Stimulated activated effector memory CD8-positive, alpha-beta T cell treated with anti-CD3 and anti-CD28 coated beads, Interleukin-12 subunit alpha, Interleukin-12 subunit beta, amount 100 ng/mL, for 72 hours (primary cell): ENCODE measurements at regions not wholly inside any gene's neighbourhood (a gene's known extent, or its start where the extent isn't known, plus 50 kb on each side); places are given as distances from the start of the nearest gene placed in this dataset.

Experiments
- ATAC-seq: fragments of 150-1000 bp; cut with Tn5 transposase; 2 replicates; pipeline ENCODE4 v1.10.0; 2021
- DNase-seq, 2 donors: peaks; one replicate each; pipeline ENCODE4 v3.0.0; 2021 to 2022; ENCODE audit warnings: low spot score in 2 of 2
- H3K27ac Mint-ChIP-seq: one replicate; pipeline ENCODE4 v1.8.0; 2022; ENCODE audit warnings: mild to moderate bottlenecking, mixed read lengths
- H3K36me3 Mint-ChIP-seq: one replicate; pipeline ENCODE4 v1.8.0; 2022; ENCODE audit warnings: mild to moderate bottlenecking, mixed read lengths
- H3K4me1 Mint-ChIP-seq: one replicate; pipeline ENCODE4 v1.8.0; 2022; ENCODE audit warnings: mixed read lengths
- H3K4me3 Mint-ChIP-seq: one replicate; pipeline ENCODE4 v1.8.0; 2022; ENCODE audit warnings: mild to moderate bottlenecking, mixed read lengths
- H3K9me3 Mint-ChIP-seq: one replicate; pipeline ENCODE4 v1.8.0; 2022; ENCODE audit warnings: mixed read lengths

DNA sequence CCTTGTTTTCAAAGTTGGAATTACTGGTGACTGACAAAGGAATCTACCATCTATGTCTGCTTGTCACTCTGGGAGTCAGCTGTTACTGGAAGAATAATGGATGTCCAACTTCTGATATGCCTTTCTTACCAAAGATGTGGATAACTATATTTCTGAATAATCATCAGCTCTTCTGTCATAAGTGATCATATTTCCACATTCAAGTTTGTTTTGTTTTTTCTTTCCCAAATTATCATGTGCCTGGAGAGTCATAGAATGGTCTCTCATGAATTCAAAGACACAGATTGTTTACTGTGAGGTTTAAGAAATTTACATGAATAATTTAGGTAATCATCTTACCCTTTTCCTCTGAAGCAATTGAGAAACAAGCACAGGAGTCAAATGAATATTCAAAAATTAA lies 986.7 kb upstream of the CDH2 start:
- Mint-ChIP-seq H3K27ac (no peak overlapping the region), H3K4me1 (no peaks in the 10 kb centered on the region), H3K4me3 (no peak overlapping the region), H3K9me3 (peaks cover 15% of the 10 kb centered on the region), H3K36me3 (no peaks in the 10 kb centered on the region)
- ATAC-seq, result no peak
- no peak for DNase-seq

DNA sequence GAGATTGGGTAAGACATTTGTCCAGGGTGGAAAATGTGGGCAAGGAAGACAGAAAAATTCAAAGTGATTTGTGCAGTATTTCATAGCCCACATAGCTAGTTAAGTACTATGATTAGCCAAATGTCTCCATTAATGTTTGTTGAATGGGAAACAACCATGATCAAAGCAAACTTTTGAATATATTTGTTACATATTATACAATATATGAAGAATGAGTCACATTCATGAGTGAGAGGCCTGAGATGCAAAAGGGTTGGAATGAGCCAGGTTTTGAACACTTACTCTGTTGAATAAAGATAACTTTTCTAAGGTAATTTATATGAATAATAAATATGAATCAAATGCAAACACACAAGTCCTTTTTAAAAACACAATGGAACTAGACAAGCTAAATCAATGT lies 984.5 kb upstream of the CDH2 start:
- H3K4me3 Mint-ChIP-seq, result no peak overlapping the region
- H3K27ac Mint-ChIP-seq, result no peak overlapping the region
- no peak for ATAC-seq
- no peak for DNase-seq
- H3K4me1 Mint-ChIP-seq, result no peaks in the 10 kb centered on the region
- H3K36me3 Mint-ChIP-seq, result no peaks in the 10 kb centered on the region
- H3K9me3 Mint-ChIP-seq, result peaks cover 25% of the 10 kb centered on the region

GRCh38 chr18:29160170-29160569 lies 983.2 kb upstream of the CDH2 start:
- Mint-ChIP-seq H3K27ac (no peak overlapping the region), H3K4me1 (no peaks in the 10 kb centered on the region), H3K36me3 (no peaks in the 10 kb centered on the region), H3K4me3 (no peak overlapping the region), H3K9me3 (peaks cover 20% of the 10 kb centered on the region)
- DNase-seq (no peak), ATAC-seq (no peak)

GRCh38 chr18:29157905-29158304 lies 981.0 kb upstream of the CDH2 start:
- H3K36me3 Mint-ChIP-seq, result no peaks in the 10 kb centered on the region
- DNase-seq, result no peak
- H3K27ac Mint-ChIP-seq, result no peak overlapping the region
- H3K4me3 Mint-ChIP-seq, result no peak overlapping the region
- no peak for ATAC-seq
- H3K9me3 Mint-ChIP-seq, result peaks cover 21% of the 10 kb centered on the region
- no peaks in the 10 kb centered on the region for H3K4me1 Mint-ChIP-seq

- Mint-ChIP-seq H3K9me3 (peaks cover 19% of the 10 kb centered on the region), H3K27ac (no peak overlapping the region), H3K4me1 (no peaks in the 10 kb centered on the region), H3K4me3 (no peak overlapping the region), H3K36me3 (no peaks in the 10 kb centered on the region)
- no peak for DNase-seq
- no peak for ATAC-seq
Observed at GRCh38 chr18:29157057-29157780, 980.3 kb upstream of the CDH2 start.

DNA sequence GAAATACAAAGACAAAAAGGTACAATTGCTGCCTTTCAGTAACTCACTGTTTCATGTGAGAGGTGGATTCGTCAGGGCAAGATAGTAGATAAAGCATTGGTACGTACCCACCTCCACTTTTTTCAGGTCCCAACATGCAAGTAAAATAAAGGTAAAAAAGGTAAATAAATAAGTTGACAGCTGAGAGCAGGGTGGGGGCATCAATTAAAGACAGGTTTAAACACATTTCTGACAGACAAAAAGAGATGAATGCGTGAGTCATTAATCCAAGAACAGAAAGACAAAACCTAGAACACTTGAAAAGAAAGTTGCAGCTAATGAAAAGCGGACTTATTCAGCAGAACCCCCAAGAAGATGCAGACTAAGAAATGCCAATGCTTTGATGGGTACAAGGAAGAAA lies 979.6 kb upstream of the CDH2 start:
- Mint-ChIP-seq H3K9me3 (peaks cover 18% of the 10 kb centered on the region), H3K36me3 (no peaks in the 10 kb centered on the region), H3K4me3 (no peak overlapping the region), H3K4me1 (no peaks in the 10 kb centered on the region), H3K27ac (no peak overlapping the region)
- ATAC-seq (no peak), DNase-seq (no peak)

GRCh38 chr18:29154758-29155725 lies 978.1 kb upstream of the CDH2 start:
- H3K4me1 Mint-ChIP-seq, result no peaks in the 10 kb centered on the region

DNA sequence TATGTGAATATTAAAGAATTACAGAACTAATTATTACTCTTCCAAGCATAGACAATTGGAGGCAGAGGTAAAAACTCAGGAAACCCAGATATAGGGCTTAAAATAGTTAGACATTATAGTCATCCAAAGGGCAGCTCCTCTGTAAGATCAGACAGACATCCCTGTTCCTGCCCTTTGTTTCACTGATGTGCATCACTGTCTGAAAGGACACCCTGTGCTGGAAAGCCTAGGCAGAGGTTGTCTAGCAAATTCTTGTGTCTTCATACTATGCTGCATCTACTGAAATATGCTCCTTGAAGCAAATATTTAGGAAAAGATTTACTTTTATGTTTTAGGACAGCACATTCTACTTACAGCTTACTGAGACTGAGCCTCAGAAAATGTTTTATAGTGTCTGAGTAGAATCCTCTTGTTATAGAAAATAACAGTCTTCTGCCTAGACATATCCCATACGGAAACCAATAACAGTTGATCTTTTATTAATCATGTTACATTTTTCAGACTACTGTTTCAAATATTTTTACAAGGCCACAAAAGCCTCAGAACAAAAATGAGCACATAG lies 977.3 kb upstream of the CDH2 start:
- no peak for ATAC-seq
- H3K36me3 Mint-ChIP-seq, result no peaks in the 10 kb centered on the region
- no peak overlapping the region for H3K4me3 Mint-ChIP-seq
- no peaks in the 10 kb centered on the region for H3K4me1 Mint-ChIP-seq
- peaks cover 14% of the 10 kb centered on the region for H3K9me3 Mint-ChIP-seq
- no peak overlapping the region for H3K27ac Mint-ChIP-seq
- no peak for DNase-seq

More at GRCh38 chr18:29154758-29155725, 978.1 kb upstream of the CDH2 start:
- peaks cover 14% of the 10 kb centered on the region for H3K9me3 Mint-ChIP-seq
- H3K36me3 Mint-ChIP-seq, result no peaks in the 10 kb centered on the region
- ATAC-seq, result no peak
- no peak for DNase-seq
- no peak overlapping the region for H3K4me3 Mint-ChIP-seq
- H3K27ac Mint-ChIP-seq, result no peak overlapping the region

GRCh38 chr18:29153091-29153490 lies 976.2 kb upstream of the CDH2 start:
- Mint-ChIP-seq H3K27ac (no peak overlapping the region), H3K4me3 (no peak overlapping the region), H3K9me3 (peaks cover 15% of the 10 kb centered on the region), H3K4me1 (no peaks in the 10 kb centered on the region), H3K36me3 (no peaks in the 10 kb centered on the region)
- ATAC-seq (no peak), DNase-seq (no peak)

DNA sequence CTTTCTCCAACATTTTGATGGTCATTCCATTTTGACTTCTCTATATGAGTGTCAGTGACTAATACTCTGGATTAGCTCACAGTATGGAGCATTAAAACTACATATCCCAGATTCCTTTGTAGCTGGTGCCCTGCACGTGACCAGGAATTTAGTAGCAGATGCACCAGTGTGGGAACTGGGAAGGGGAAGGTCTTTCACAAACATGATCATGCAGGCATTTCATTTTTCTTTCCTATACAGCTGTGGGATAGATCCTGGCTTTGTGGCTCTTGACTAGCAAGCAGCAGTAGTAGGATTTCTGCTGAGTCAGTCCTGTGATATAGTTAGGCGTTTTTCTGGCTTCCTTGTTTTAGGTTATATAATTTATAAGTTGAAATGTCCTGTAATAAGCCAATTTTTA lies 971.0 kb upstream of the CDH2 start:
- Mint-ChIP-seq H3K4me1 (no peaks in the 10 kb centered on the region), H3K27ac (no peak overlapping the region), H3K9me3 (peaks cover 18% of the 10 kb centered on the region), H3K4me3 (no peak overlapping the region), H3K36me3 (no peaks in the 10 kb centered on the region)
- ATAC-seq, result no peak
- DNase-seq, result no peak

- H3K4me3 Mint-ChIP-seq, result no peak overlapping the region
- ATAC-seq (no peak), DNase-seq (no peak)
- no peak overlapping the region for H3K27ac Mint-ChIP-seq
- no peaks in the 10 kb centered on the region for H3K36me3 Mint-ChIP-seq
- peaks cover 22% of the 10 kb centered on the region for H3K9me3 Mint-ChIP-seq
- no peaks in the 10 kb centered on the region for H3K4me1 Mint-ChIP-seq
Observed at GRCh38 chr18:29146068-29146467, 969.1 kb upstream of the CDH2 start.

GRCh38 chr18:29140590-29140989 lies 963.7 kb upstream of the CDH2 start:
- Mint-ChIP-seq H3K36me3 (no peaks in the 10 kb centered on the region), H3K27ac (no peak overlapping the region), H3K4me3 (no peak overlapping the region), H3K4me1 (no peaks in the 10 kb centered on the region), H3K9me3 (peaks cover 21% of the 10 kb centered on the region)
- DNase-seq, result no peak
- ATAC-seq, result no peak

DNA sequence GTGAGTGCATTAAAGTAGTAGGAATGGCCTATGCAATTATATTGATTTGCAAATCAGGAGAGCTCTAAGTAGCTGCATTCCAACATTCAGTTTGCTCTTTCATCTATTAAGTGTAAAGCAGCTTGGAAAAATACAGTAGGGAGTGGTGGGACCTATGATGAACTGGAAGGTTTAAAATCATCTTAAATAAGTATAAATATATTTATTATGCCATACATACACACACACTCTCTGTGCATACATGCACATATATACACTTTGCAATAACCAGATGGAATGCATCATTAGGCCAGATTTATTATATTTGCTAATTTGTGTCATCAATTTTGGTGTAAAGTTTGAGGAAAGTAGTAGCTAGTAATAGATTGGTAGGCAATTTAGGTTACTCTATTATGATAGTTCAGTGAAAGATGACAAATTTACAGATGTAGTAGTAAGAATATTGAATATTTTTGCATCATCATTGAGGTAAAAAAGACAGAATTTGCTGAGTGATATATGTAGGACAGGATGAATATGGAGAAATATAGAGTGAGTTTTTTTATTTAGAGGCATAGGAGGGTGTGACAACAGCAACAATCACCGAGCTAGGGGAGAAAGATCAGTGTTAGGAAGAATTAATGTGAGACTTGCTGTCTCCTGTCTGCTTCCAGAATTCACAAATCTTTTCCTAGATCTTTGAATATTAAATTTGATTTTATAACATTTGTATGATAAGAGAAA lies 961.0 kb upstream of the CDH2 start:
- DNase-seq (no peak), ATAC-seq (no peak)
- H3K4me1 Mint-ChIP-seq, result no peaks in the 10 kb centered on the region
- no peak overlapping the region for H3K27ac Mint-ChIP-seq
- H3K9me3 Mint-ChIP-seq, result peaks cover 10% of the 10 kb centered on the region
- H3K4me3 Mint-ChIP-seq, result no peak overlapping the region
- H3K36me3 Mint-ChIP-seq, result no peaks in the 10 kb centered on the region

DNA sequence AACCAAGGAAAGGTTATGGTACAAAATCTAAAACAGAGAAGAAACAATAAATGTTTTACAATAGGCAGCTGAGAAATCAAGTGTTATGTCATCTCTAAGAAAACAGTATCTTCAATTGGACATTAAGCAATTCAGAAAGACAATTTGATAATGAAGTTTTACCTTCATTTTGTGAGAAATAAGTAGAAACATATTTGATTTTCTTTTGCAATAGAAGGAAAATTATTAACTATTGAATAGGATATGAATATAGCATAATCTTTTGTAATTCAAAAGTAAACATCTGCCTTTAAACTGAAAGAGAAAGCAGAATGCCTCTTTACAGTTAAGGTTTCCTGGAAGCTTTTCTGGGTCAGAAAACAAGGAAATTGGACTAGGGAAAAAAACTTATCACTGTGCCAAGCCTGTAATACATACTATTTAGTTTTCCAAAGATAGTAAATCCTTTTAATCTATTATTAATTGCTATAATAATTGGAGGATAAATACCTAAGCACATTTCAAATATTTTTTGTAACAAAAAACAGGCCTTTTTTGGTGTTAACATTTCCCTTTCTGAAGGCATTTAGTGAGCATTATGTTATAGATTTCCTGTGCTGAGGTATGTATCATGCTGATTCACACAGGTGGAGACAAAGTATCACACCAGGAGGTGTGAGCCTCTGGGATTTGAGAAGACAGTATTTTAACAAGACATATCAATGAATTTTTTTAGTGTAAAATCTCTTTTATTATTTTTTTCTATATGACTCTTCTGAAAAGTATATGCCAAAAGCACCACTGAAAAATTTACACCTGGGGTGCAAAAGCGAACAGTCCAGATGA lies 947.0 kb upstream of the CDH2 start:
- ATAC-seq (no peak), DNase-seq (no peak)
- H3K9me3 Mint-ChIP-seq, result peaks cover 8% of the 10 kb centered on the region
- H3K4me3 Mint-ChIP-seq, result no peak overlapping the region
- H3K4me1 Mint-ChIP-seq, result no peaks in the 10 kb centered on the region
- H3K27ac Mint-ChIP-seq, result no peak overlapping the region
- H3K36me3 Mint-ChIP-seq, result no peaks in the 10 kb centered on the region
